Dedifferentiated amniotic fluid mesenchymal stem cell (primary cell): ENCODE measurements at regions not wholly inside any gene's neighbourhood (a gene's known extent, or its start where the extent isn't known, plus 50 kb on each side); places are given as distances from the start of the nearest gene placed in this dataset.
"Not testable (repeated sequence)": the region's sequence is repeated elsewhere in the genome, so short reads cannot be mapped to it uniquely, and the experiment has no call there.

Experiments
- DNase-seq: peaks from one replicate; pipeline ENCODE4 v3.0.0-alpha.2; 2016; ENCODE audit errors: extremely low spot score

GRCh38 chr11:126149759-126150625 lies 61.5 kb downstream of the RPUSD4 start:
- no peak for DNase-seq

- no peak for DNase-seq
These were observed 63.1 kb downstream of the RPUSD4 start for GRCh38 chr11:126148317-126148716.

GRCh38 chr11:126147208-126148111 lies 64.0 kb downstream of the RPUSD4 start:
- DNase-seq, result no peak

DNA sequence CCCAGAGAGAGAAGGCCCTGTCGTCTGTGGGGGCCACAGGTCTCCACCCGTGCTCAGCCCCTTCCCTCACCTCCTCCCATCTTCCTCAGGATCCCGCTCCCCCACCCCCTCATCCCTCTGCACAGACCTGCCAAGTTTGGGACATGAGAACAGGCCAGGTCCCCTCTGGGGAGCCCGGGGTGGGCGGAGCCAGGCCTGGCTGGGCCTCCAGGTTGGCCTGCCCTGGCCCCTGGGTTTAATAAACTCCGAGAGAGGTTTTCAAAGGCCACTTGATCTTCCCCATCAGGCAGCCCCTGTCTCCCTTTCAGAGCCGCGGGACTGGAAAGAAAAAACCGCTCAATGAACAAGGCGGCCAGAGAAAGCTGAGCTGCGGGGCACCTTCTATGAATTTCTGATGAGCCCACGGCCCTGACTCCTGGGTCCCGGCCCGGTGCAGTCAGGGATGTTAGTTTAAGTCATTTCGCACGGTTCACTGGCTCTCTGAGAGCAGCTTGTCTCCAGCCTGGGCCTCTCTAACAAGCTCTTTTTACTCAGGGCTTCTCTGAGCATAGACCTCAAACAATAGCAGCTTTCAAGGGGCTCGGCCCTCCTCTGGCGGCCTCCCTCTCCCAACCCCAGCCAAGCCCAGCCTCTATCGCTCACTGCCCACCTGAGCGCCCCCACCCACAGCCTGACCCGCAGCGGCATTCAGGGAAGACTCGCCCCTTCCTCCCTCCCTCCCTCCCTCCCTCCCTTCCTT lies 64.8 kb downstream of the RPUSD4 start:
- no peak for DNase-seq

GRCh38 chr11:126145954-126146353 lies 65.5 kb downstream of the RPUSD4 start:
- DNase-seq, result no peak

DNA sequence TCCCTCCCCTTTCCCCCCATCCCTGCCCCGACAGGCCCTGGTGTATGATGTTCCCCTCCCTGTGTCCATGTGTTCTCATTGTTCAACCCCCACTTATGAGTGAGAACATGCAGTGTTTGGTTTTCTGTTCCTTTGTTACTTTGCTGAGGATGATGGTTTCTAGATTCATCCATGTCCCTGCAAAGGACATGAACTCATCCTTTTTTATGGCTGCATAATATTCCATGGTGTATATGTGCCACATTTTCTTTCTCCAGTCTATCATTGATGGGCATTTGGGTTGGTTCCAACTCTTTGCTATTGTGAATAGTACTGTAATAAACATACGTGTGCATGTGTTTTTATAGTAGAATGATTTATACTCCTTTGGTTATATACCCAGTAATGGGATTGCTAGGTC lies 68.0 kb downstream of the RPUSD4 start:
- DNase-seq, result not testable (repeated sequence)

DNA sequence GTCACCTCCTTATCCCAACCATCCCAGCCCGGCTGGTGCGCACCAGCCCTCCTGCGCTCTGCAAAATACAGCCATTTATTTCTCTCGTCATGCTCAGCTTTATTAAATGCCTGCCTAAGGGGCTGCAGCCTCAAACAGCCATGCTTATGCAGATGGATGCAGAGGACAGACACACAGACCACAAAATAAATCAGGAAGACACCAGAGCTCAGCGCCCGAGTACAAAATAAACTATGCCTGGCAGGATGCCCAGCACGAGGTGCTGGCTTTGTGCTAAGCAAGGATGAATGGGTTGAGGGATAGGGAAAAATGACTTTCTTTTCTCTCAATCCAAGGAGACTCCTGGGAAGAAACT lies 70.5 kb downstream of the RPUSD4 start:
- DNase-seq, result no peak

DNA sequence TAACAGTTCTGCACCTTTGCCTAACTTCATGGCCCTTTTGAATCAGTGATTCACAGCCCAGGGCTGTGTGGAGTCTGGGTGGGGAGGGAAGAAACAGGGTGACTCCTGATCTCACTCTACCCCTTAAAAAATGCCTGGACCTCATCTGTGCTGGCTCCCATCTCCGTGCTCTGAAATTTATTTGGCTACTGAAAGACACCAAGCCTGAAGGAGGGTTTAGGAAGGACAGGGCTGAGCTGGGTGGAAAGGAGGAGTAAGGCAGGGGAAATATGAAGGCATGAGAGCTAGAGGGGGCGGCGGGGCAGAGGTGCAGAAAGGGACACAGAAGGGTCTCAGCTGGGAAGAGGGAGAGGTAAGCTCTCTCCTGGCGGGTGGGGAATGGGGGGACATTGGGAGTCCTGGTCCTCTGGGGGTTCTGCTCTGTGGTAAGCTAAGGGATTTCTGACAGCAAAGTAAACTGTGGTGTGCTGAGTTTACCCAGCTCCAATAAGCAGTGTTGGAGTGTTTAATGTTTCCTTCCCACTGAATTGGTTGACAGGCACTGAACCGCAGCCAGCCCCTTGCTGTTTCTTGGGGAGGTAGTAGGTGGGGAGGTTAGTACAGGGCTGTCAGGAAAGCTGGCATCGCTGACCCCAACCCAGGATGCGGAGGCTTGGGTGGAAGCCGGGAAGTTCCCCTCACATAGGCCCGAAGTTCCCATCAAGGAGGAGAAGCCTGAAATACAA lies 71.1 kb downstream of the RPUSD4 start:
- DNase-seq, result no peak

GRCh38 chr11:126139111-126140091 lies 72.0 kb downstream of the RPUSD4 start:
- DNase-seq, result peak; percentile 56

DNA sequence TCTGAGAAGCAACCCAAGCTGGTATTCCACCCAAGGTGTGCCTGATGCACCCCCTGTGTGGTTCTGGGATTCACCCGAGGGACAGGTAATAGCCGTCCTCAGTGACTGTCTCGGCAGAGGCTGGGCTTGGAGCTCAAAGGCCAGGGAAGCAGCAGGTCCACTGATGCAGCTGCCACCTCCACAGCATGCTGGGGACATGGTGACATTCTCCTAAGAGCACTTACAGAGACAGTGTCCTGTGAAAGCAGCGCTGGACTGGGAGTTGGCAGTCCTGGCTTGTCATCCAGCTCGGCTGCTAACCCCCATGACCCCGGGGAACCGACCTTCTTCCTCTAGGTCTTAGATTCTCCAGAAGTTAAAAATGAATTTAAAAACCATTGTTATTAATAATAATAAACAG lies 72.8 kb downstream of the RPUSD4 start:
- no peak for DNase-seq

GRCh38 chr11:126137136-126137535 lies 74.3 kb downstream of the RPUSD4 start:
- DNase-seq, result no peak

GRCh38 chr11:126136507-126136906 lies 73.8 kb upstream of the CDON start:
- DNase-seq, result peak; percentile 90

GRCh38 chr11:126135235-126136176 lies 72.8 kb upstream of the CDON start:
- DNase-seq, result no peak

- DNase-seq, result no peak
These were observed 71.9 kb upstream of the CDON start for GRCh38 chr11:126134461-126135155.

- DNase-seq, result no peak
These were observed 71.2 kb upstream of the CDON start for GRCh38 chr11:126133901-126134300.

GRCh38 chr11:126132319-126132718 lies 69.7 kb upstream of the CDON start:
- DNase-seq, result peak; percentile 74

DNA sequence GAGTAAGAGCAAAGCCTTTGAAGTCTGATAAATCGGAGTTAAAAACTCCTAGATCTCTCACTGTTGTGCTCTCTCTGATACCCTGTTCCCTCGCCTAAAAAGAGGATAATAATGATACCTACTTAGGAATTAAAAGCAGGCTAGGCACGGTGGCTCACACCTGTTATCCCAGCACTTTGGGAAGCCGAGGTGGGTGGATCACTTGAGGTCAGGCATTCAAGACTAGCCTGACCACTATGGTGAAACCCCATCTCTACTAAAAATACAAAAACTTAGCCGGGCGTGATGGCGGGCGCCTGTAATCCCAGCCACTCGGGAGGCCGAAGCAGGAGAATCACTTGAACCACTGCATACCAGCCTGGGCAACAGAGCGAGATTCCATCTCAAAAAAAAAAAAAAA lies 68.1 kb upstream of the CDON start:
- DNase-seq, result not testable (repeated sequence)
